Stomach (tissue), 8 donors: ENCODE measurements at regions not wholly inside any gene's neighbourhood (a gene's known extent, or its start where the extent isn't known, plus 50 kb on each side); places are given as distances from the start of the nearest gene placed in this dataset.

Experiments
- DNase-seq, 2 donors: peaks; one replicate each; pipeline versions ENCODE4 v3.0.0 to v3.0.0-alpha.2; 2013 to 2019
- H3K27ac ChIP-seq, 5 donors: fragments of 200-600 bp in 4 of 5; sonication (generic) in 4 of 5; one replicate each; pipeline ENCODE4 v1.5.1; 2013 to 2019; ENCODE audit warnings: mild to moderate bottlenecking in 1 of 5, moderate library complexity in 1 of 5
- H3K27me3 ChIP-seq, 3 donors: fragments of 200-600 bp; sonication (generic); one replicate each; pipeline ENCODE4 v1.5.1; 2017 to 2019; ENCODE audit warnings: mixed run types in 1 of 3
- H3K36me3 ChIP-seq, 4 donors: fragments of 200-600 bp; sonication (generic); 1 replicate in 3 of 4; 2 replicates in 1 of 4; pipeline ENCODE4 v1.5.1; 2016 to 2019
- H3K4me1 ChIP-seq, 4 donors: fragments of 200-600 bp; sonication (generic); one replicate each; pipeline ENCODE4 v1.5.1; 2016 to 2019
- H3K4me3 ChIP-seq, 4 donors: fragments of 200-600 bp; sonication (generic) in 3 of 4; one replicate each; pipeline ENCODE4 v1.5.1; 2016 to 2019; ENCODE audit warnings: mild to moderate bottlenecking in 1 of 4
- H3K9me3 ChIP-seq, 4 donors: fragments of 200-600 bp; sonication (generic); one replicate each; pipeline ENCODE4 v1.5.1; 2016 to 2019
- EP300 ChIP-seq: sonication (generic); formaldehyde crosslinking; IDR thresholded peaks from one replicate; pipeline ENCODE4 v1.6.1; 2017; ENCODE audit warnings: antibody characterized with exemption
- POLR2A ChIP-seq, 4 donors: fragments of 450-650 bp; IDR thresholded peaks; one replicate each; pipeline ENCODE4 v1.6.1; 2016; ENCODE audit warnings: antibody characterized with exemption in 4 of 4, control low read depth in 2 of 4, mild to moderate bottlenecking in 1 of 4, moderate library complexity in 1 of 4
- POLR2AphosphoS5 ChIP-seq, 3 donors: sonication (generic); formaldehyde crosslinking; IDR thresholded peaks; one replicate each; pipeline ENCODE4 v1.6.1; 2016; ENCODE audit warnings: antibody characterized with exemption in 3 of 3
- WGBS, 5 donors: extraction: QIAGEN DNeasy Blood & Tissue Kit in 3 of 5; methylation state at CpG; one replicate each; pipeline versions ENCODE4 v1.1.5 to v1.1.7; 2013 to 2018; 5-methylcytosine and 5-hydroxymethylcytosine counted together
- intact Hi-C: fragments of 100-400 bp; cut with DNase I; formaldehyde crosslinking; loops from one replicate; pipeline ENCODE4 v1.15.1; 2023; ENCODE audit warnings: low total_unique reads
- TF ChIP-seq, protein P1 (sequence below), 7 experiments: fragments of 450-650 bp in 4 of 7; fragments of 200-600 bp in 3 of 7; sonication (generic) in 3 of 7; IDR thresholded peaks; one replicate each; pipeline ENCODE4 v1.5.1; 2016 to 2019; ENCODE audit warnings: antibody characterized with exemption in 7 of 7, control low read depth in 2 of 7, mild to moderate bottlenecking in 1 of 7
- donor health status: healthy with polysubstance abuse.
- donor health status: Bipolar disorder and iron deficiency.
- donor health status: healthy.

GRCh38 chr3:186477876-186478275 is 66.3 kb downstream of the CRYGS start:
- Histone ChIP-seq H3K36me3 (no peaks in the 10 kb centered on the region), H3K4me3 (no peak overlapping the region), H3K4me1 (no peaks in the 10 kb centered on the region), H3K9me3 (no peaks in the 10 kb centered on the region), H3K27me3 (no peaks in the 10 kb centered on the region), H3K27ac (no peak overlapping the region)
- DNase-seq: no peak
- intact Hi-C loops: no loop called here
- TF ChIP-seq EP300: no peak
- TF ChIP-seq, protein P1, sequence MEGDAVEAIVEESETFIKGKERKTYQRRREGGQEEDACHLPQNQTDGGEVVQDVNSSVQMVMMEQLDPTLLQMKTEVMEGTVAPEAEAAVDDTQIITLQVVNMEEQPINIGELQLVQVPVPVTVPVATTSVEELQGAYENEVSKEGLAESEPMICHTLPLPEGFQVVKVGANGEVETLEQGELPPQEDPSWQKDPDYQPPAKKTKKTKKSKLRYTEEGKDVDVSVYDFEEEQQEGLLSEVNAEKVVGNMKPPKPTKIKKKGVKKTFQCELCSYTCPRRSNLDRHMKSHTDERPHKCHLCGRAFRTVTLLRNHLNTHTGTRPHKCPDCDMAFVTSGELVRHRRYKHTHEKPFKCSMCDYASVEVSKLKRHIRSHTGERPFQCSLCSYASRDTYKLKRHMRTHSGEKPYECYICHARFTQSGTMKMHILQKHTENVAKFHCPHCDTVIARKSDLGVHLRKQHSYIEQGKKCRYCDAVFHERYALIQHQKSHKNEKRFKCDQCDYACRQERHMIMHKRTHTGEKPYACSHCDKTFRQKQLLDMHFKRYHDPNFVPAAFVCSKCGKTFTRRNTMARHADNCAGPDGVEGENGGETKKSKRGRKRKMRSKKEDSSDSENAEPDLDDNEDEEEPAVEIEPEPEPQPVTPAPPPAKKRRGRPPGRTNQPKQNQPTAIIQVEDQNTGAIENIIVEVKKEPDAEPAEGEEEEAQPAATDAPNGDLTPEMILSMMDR (IDR thresholded peaks at IDR 0.05): no peak
- TF ChIP-seq POLR2AphosphoS5 (IDR thresholded peaks at IDR 0.05): no peak
- TF ChIP-seq POLR2A (IDR thresholded peaks at IDR 0.05): no peak
- WGBS, 5 donors: 85 to 92% (median 88%) methylated on average over 4 of the region's 4 CpGs

DNA sequence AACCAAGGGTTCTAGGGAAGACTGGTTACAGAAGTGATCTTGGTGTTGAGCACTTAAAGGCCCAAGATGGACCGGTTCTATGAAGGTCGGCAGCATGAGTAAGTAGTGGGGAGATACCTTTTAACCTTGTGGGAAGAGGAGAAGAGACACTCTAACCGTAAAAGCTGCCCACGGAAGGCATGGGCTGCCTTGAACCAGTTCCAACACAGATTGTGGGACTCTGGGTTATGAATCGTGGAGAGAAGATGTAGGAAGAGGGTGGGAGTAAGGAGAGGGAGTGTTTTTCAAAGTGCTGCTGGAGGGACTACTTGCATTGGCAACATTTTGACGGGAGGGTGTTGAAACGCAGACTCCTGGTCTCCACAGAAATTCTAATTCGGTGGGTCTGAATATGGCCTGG is 67.1 kb downstream of the CRYGS start:
- no peaks in the 10 kb centered on the region for H3K9me3 ChIP-seq
- H3K27me3 ChIP-seq: no peaks in the 10 kb centered on the region
- TF ChIP-seq, protein P1 (IDR thresholded peaks at IDR 0.05): no peak
- DNase-seq: no peak
- WGBS, 5 donors: 90 to 93% (median 92%) methylated on average over 8 of the region's 8 CpGs
- H3K4me1 ChIP-seq: no peaks in the 10 kb centered on the region
- no peak overlapping the region for H3K27ac ChIP-seq
- intact Hi-C loops: no loop called here
- no peak overlapping the region for H3K4me3 ChIP-seq
- no peaks in the 10 kb centered on the region for H3K36me3 ChIP-seq

DNA sequence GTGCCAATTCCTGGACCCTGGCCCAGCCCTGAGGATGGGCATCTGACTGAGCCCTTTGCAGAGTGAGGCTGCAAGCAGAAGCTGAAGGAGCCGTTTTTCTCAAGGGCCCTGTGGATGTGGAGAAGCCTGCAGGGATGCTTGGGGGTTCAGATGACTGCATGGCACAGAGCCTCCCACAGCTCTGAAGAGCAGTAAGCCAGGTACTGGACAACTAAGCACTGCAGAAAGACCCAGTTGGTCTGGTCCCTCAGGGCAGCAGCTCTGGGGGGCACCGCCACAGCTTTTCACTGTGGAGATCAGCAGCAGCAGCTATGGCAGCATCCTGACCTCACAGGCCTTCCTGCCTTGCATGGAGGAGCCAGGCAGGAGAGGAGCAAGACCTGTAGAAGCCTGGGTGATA is 67.6 kb downstream of the CRYGS start:
- H3K27ac ChIP-seq: no peak overlapping the region
- no peak for DNase-seq
- H3K36me3 ChIP-seq: no peaks in the 10 kb centered on the region
- H3K4me3 ChIP-seq: no peak overlapping the region
- intact Hi-C loops: no loop called here
- H3K9me3 ChIP-seq: no peaks in the 10 kb centered on the region
- H3K4me1 ChIP-seq: no peaks in the 10 kb centered on the region
- TF ChIP-seq POLR2AphosphoS5 (IDR thresholded peaks at IDR 0.05) (no peak), POLR2A (IDR thresholded peaks at IDR 0.05) (no peak), EP300 (no peak)
- TF ChIP-seq, protein P1 (IDR thresholded peaks at IDR 0.05): no peak
- WGBS, 5 donors: 88 to 100% (median 91%) methylated on average over 1 to 2 of the region's 2 CpGs
- no peaks in the 10 kb centered on the region for H3K27me3 ChIP-seq

- H3K4me1 ChIP-seq: no peaks in the 10 kb centered on the region
- H3K4me3 ChIP-seq: no peak overlapping the region
- TF ChIP-seq EP300 (no peak), POLR2AphosphoS5 (IDR thresholded peaks at IDR 0.05) (no peak), POLR2A (IDR thresholded peaks at IDR 0.05) (no peak)
- TF ChIP-seq, protein P1 (IDR thresholded peaks at IDR 0.05): no peak
- no peaks in the 10 kb centered on the region for H3K27me3 ChIP-seq
- no peak overlapping the region for H3K27ac ChIP-seq
- H3K36me3 ChIP-seq: no peaks in the 10 kb centered on the region
- intact Hi-C loops: no loop called here
- no peaks in the 10 kb centered on the region for H3K9me3 ChIP-seq
- 25 to 56% (median 29%) methylated on average over 3 of the region's 3 CpGs for WGBS, 5 donors
- DNase-seq: no peak
Measured at GRCh38 chr3:186476044-186476468, 68.1 kb downstream of the CRYGS start.
